Uterus (tissue), 3 donors: ENCODE measurements at regions not wholly inside any gene's neighbourhood (a gene's known extent, or its start where the extent isn't known, plus 50 kb on each side); places are given as distances from the start of the nearest gene placed in this dataset.

Source experiments
- DNase-seq, 2 donors: peaks; one replicate each; pipeline ENCODE4 v3.0.0-alpha.2; 2019 to 2020
- H3K27ac ChIP-seq, 2 donors: fragments of 200-600 bp; sonication (generic); 1 replicate in 1 of 2; 2 replicates in 1 of 2; pipeline ENCODE4 v1.5.1; 2016 to 2018
- H3K27me3 ChIP-seq, 2 donors: fragments of 200-600 bp; sonication (generic); one replicate each; pipeline ENCODE4 v1.5.1; 2018 to 2019; ENCODE audit warnings: control low read depth in 1 of 2
- H3K36me3 ChIP-seq, 2 donors: fragments of 200-600 bp; sonication (generic); one replicate each; pipeline ENCODE4 v1.5.1; 2019; ENCODE audit warnings: control low read depth in 1 of 2
- H3K4me1 ChIP-seq, 2 donors: fragments of 200-600 bp; sonication (generic); one replicate each; pipeline ENCODE4 v1.5.1; 2018 to 2019; ENCODE audit warnings: control low read depth in 1 of 2
- H3K4me3 ChIP-seq, 2 donors: fragments of 200-600 bp; sonication (generic); 1 replicate in 1 of 2; 2 replicates in 1 of 2; pipeline ENCODE4 v1.5.1; 2018 to 2019; ENCODE audit warnings: mild to moderate bottlenecking in 1 of 2
- H3K9me3 ChIP-seq, 2 donors: fragments of 200-600 bp; sonication (generic); one replicate each; pipeline ENCODE4 v1.5.1; 2019; ENCODE audit warnings: control low read depth in 1 of 2
- CTCF ChIP-seq, 4 experiments: fragments of 200-600 bp in 2 of 4; fragments of 450-650 bp in 2 of 4; sonication (generic) in 2 of 4; IDR thresholded peaks; one replicate each; pipeline ENCODE4 v1.5.1; 2016 to 2019; ENCODE audit warnings: antibody characterized with exemption in 4 of 4, mild to moderate bottlenecking in 2 of 4, moderate library complexity in 1 of 4
- POLR2A ChIP-seq, 2 donors: fragments of 450-650 bp; IDR thresholded peaks; one replicate each; pipeline ENCODE4 v1.6.1; 2016; ENCODE audit warnings: antibody characterized with exemption in 2 of 2, mild to moderate bottlenecking in 1 of 2, moderate library complexity in 1 of 2
- intact Hi-C: fragments of 100-400 bp; cut with DNase I; formaldehyde crosslinking; loops from one replicate; pipeline ENCODE4 v1.15.1; 2023; ENCODE audit warnings: low total_unique reads
- donor health status: DM: yes; HTN: yes; CAD: no.

DNA sequence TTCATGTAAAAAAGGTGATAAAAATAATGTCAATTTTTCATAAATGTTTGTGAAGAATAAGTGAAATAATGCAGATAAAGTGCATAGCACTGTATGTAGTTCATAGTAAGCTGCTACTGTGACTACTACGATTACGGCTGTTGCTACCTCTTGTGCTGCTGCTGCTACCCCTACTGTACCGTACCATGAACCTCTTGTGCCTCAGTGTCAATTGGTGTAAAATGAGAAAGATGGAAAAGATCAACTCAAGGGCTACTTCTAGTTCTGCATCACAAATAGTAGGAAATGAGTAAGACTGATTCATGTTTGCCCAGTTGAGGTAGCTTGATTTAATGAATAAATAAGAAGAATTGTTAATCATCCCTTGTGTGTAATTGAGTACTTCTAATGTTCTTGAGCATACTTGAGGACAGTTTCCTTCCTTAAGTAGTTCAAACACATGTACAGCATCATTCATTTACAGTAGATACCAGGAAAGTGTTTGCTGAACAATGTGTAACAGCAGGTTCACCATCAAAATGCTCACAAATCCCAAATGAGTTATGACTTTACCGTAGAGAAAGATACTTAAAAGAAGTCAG, 200.0 kb upstream of the ATP10B start:
- H3K4me3 ChIP-seq = no peak overlapping the region
- no peak for DNase-seq
- intact Hi-C loops = no loop called here
- H3K4me1 ChIP-seq = no peaks in the 10 kb centered on the region
- H3K36me3 ChIP-seq = no peaks in the 10 kb centered on the region
- no peaks in the 10 kb centered on the region for H3K27me3 ChIP-seq
- no peak overlapping the region for H3K27ac ChIP-seq
- TF ChIP-seq CTCF (IDR thresholded peaks at IDR 0.05) (no peak), POLR2A (IDR thresholded peaks at IDR 0.05) (no peak)
- H3K9me3 ChIP-seq = no peaks in the 10 kb centered on the region

GRCh38 chr5:161047024-161047423, 195.0 kb upstream of the ATP10B start:
- H3K36me3 ChIP-seq = no peaks in the 10 kb centered on the region
- H3K4me1 ChIP-seq = no peaks in the 10 kb centered on the region
- intact Hi-C loops = no loop called here
- no peaks in the 10 kb centered on the region for H3K9me3 ChIP-seq
- TF ChIP-seq CTCF (IDR thresholded peaks at IDR 0.05) = no peak
- TF ChIP-seq POLR2A (IDR thresholded peaks at IDR 0.05) = no peak
- H3K4me3 ChIP-seq = no peak overlapping the region
- H3K27ac ChIP-seq = no peak overlapping the region
- no peak for DNase-seq
- H3K27me3 ChIP-seq = no peaks in the 10 kb centered on the region

GRCh38 chr5:161042862-161043261, 190.9 kb upstream of the ATP10B start:
- Histone ChIP-seq H3K36me3 (no peaks in the 10 kb centered on the region), H3K27ac (no peak overlapping the region), H3K4me3 (no peak overlapping the region), H3K4me1 (no peaks in the 10 kb centered on the region), H3K9me3 (no peaks in the 10 kb centered on the region), H3K27me3 (no peaks in the 10 kb centered on the region)
- DNase-seq = no peak
- intact Hi-C loops = no loop called here
- no peak for TF ChIP-seq POLR2A (IDR thresholded peaks at IDR 0.05)
- TF ChIP-seq CTCF (IDR thresholded peaks at IDR 0.05) = no peak

GRCh38 chr5:161042443-161042842, 190.4 kb upstream of the ATP10B start:
- Histone ChIP-seq H3K4me1 (no peaks in the 10 kb centered on the region), H3K27me3 (no peaks in the 10 kb centered on the region), H3K36me3 (no peaks in the 10 kb centered on the region), H3K9me3 (no peaks in the 10 kb centered on the region), H3K4me3 (no peak overlapping the region), H3K27ac (no peak overlapping the region)
- no peak for TF ChIP-seq POLR2A (IDR thresholded peaks at IDR 0.05)
- DNase-seq = no peak
- intact Hi-C loops = no loop called here

DNA sequence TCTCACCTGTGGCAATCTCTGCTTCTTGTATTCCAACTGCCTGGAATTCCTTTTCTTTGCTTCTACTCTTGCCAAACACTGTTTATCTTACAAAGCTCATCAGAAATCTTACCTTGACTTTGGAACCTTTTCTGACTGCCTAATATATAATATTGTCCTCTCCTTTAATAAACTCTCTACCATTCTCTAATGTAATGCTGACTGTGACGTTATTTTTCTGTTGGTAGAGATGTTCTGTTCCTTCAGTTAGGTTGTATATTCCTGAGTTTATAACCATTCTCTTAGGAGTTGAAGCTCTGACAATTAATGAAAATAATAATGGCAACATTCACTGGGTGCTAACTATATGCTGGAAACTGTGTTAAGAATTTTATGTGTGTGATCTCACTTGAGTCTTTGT, 188.8 kb upstream of the ATP10B start:
- no peak for DNase-seq
- intact Hi-C loops = no loop called here
- no peak for TF ChIP-seq POLR2A (IDR thresholded peaks at IDR 0.05)
- TF ChIP-seq CTCF (IDR thresholded peaks at IDR 0.05) = no peak
- Histone ChIP-seq H3K4me3 (no peak overlapping the region), H3K36me3 (no peaks in the 10 kb centered on the region), H3K27me3 (no peaks in the 10 kb centered on the region), H3K4me1 (no peaks in the 10 kb centered on the region), H3K9me3 (no peaks in the 10 kb centered on the region), H3K27ac (no peak overlapping the region)

DNA sequence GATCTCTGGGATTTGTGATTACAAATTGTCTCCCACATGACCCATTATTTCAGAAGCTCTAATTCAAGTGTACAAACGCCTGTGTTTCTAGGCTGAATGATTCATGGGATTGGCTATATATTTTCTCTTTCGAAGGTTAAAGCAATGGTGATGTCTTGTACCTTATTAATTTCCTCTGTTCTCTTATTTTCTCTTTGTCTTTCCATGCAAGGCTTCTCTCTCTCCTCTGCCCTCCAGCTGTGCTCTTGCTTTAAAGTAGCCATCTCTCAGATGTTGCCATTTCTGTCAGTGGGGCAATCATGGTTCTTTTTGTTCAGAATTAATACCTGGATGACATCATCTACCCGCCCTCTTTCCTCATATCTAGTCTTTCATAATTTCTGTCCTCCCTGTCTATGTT, 184.3 kb upstream of the ATP10B start:
- Histone ChIP-seq H3K4me1 (no peaks in the 10 kb centered on the region), H3K27ac (no peak overlapping the region), H3K4me3 (no peak overlapping the region), H3K9me3 (no peaks in the 10 kb centered on the region), H3K27me3 (no peaks in the 10 kb centered on the region), H3K36me3 (no peaks in the 10 kb centered on the region)
- intact Hi-C loops = no loop called here
- no peak for DNase-seq
- TF ChIP-seq POLR2A (IDR thresholded peaks at IDR 0.05) (no peak), CTCF (IDR thresholded peaks at IDR 0.05) (no peak)
